K562 (cell line): ENCODE measurements at regions not wholly inside any gene's neighbourhood (a gene's known extent, or its start where the extent isn't known, plus 50 kb on each side); places are given as distances from the start of the nearest gene placed in this dataset.

Source experiments
- ARHGAP35 ChIP-seq: fragments of 450-650 bp; IDR thresholded peaks from 2 replicates; pipeline ENCODE4 v1.6.1; 2018; ENCODE audit not compliant: partially characterized antibody
- CAMTA2 ChIP-seq: fragments of 250-450 bp; sonication (Bioruptor Pico); conservative IDR thresholded peaks from 2 replicates; pipeline ENCODE4 v1.5.1; 2022
- CHD7 ChIP-seq: fragments of 200-600 bp; sonication (generic); IDR thresholded peaks from one replicate; pipeline ENCODE4 v1.6.1; 2012; ENCODE audit warnings: mild to moderate bottlenecking, low read depth, low read length, inconsistent platforms
- E2F6 ChIP-seq, 2 experiments: IDR thresholded peaks; 2 replicates each; pipeline ENCODE4 v1.6.1; 2011; ENCODE audit warnings: borderline replicate concordance in 1 of 2, control low read depth in 1 of 2, low read depth in 1 of 2, low read length in 1 of 2, mild to moderate bottlenecking in 1 of 2, mixed read lengths in 1 of 2, moderate library complexity in 1 of 2; ENCODE audit not compliant: insufficient read depth in 1 of 2, insufficient read length in 1 of 2, poor library complexity in 1 of 2, severe bottlenecking in 1 of 2; ENCODE audit errors: extremely low read depth in 1 of 2
- ETV1 ChIP-seq: fragments of 450-650 bp; conservative IDR thresholded peaks from 2 replicates; pipeline ENCODE4 v1.6.1; 2016; ENCODE audit warnings: missing genetic modification characterization, control low read depth, low read depth, missing compliant biosample characterization
- HOXB6 ChIP-seq: fragments of 250-450 bp; sonication (Bioruptor Pico); IDR thresholded peaks from 2 replicates; pipeline ENCODE4 v1.5.1; 2022; ENCODE audit warnings: mild to moderate bottlenecking, borderline replicate concordance
- L3MBTL2 ChIP-seq: fragments of 450-650 bp; IDR thresholded peaks from 2 replicates; pipeline ENCODE4 v1.6.1; 2016; ENCODE audit warnings: mild to moderate bottlenecking, moderate library complexity
- MED1 ChIP-seq: sonication (generic); formaldehyde crosslinking; IDR thresholded peaks from 2 replicates; pipeline ENCODE4 v1.8.1; 2023; ENCODE audit warnings: missing genetic modification reagents, borderline replicate concordance
- NRF1 ChIP-seq, 2 experiments: fragments of 450-650 bp; IDR thresholded peaks in 1 of 2; conservative IDR thresholded peaks in 1 of 2; 2 replicates each; pipeline ENCODE4 v1.6.1; 2014; ENCODE audit warnings: mild to moderate bottlenecking in 2 of 2
- RBFOX2 ChIP-seq: fragments of 200-400 bp; formaldehyde crosslinking; IDR thresholded peaks from 2 replicates; pipeline ENCODE4 v1.6.1; 2017; ENCODE audit warnings: low read depth, mild to moderate bottlenecking, low read length, moderate library complexity
- ZNF431 ChIP-seq: sonication (generic); formaldehyde crosslinking; IDR thresholded peaks from 2 replicates; pipeline ENCODE4 v1.8.0; 2022; ENCODE audit warnings: mild to moderate bottlenecking, missing genetic modification reagents

GRCh38 chr20:58022711-58023110 lies 205.7 kb downstream of the ANKRD60 start (continued):
- TF ChIP-seq CHD7 (no peak), HOXB6 (no peak), E2F6 (IDR thresholded peaks at IDR 0.05; ENCODE audit: borderline replicate concordance in 1 of 2, extremely low read depth in 1 of 2, insufficient read depth in 1 of 2, insufficient read length in 1 of 2, low read depth in 1 of 2, low read length in 1 of 2, poor library complexity in 1 of 2, severe bottlenecking in 1 of 2) (no peak), RBFOX2 (no peak), L3MBTL2 (no peak), MED1 (CRISPR knock-in tag) (no peak), ETV1 (tag) (no peak), NRF1 (conservative IDR thresholded peaks at IDR 0.05 in 1 of 2, IDR thresholded peaks at IDR 0.05 in 1 of 2) (no peak), ZNF431 (CRISPR knock-in tag) (no peak), ARHGAP35 (no peak), CAMTA2 (CRISPR knock-in tag) (no peak)
